RWPE1 (cell line): ENCODE measurements at regions not wholly inside any gene's neighbourhood (a gene's known extent, or its start where the extent isn't known, plus 50 kb on each side); places are given as distances from the start of the nearest gene placed in this dataset.

Source experiments
- CTCF ChIA-PET: fragments of 350-600 bp; sonication (Branson Sonifier 250); formaldehyde crosslinking; extraction: SDS; loops from one replicate; lab custom pipeline; 2021; lab: Yijun Ruan, JAX
- POLR2A ChIA-PET: fragments of 400-600 bp; formaldehyde crosslinking; extraction: SDS; loops from one replicate; lab custom pipeline; 2020; ENCODE audit warnings: antibody characterized with exemption; ENCODE audit not compliant: low non-redundant PET; lab: Yijun Ruan, JAX
- DNase-seq: peaks from one replicate; pipeline ENCODE4 v3.0.0; 2012; ENCODE audit warnings: low spot score
- H3K27ac ChIP-seq: fragments of 450-650 bp; 2 replicates; pipeline ENCODE4 v1.5.1; 2017
- CTCF ChIP-seq: fragments of 450-650 bp; conservative IDR thresholded peaks from 2 replicates; pipeline ENCODE4 v1.5.1; 2017; ENCODE audit warnings: low read depth, mild to moderate bottlenecking

GRCh38 chr11:37916331-37916730, 1318.3 kb upstream of the RAG2 start:
- no peak for TF ChIP-seq CTCF
- CTCF ChIA-PET = no interaction called here
- POLR2A ChIA-PET = no interaction called here
- no peak overlapping the region for H3K27ac ChIP-seq
- DNase-seq = no peak

GRCh38 chr11:37914859-37915258, 1316.8 kb upstream of the RAG2 start:
- ChIA-PET CTCF (no interaction called here), POLR2A (no interaction called here)
- H3K27ac ChIP-seq = no peak overlapping the region
- no peak for DNase-seq
- no peak for TF ChIP-seq CTCF

- no peak for DNase-seq
- ChIA-PET CTCF (no interaction called here), POLR2A (no interaction called here)
- no peak overlapping the region for H3K27ac ChIP-seq
- no peak for TF ChIP-seq CTCF
Observed at GRCh38 chr11:37908219-37908548, 1310.1 kb upstream of the RAG2 start.

- no peak for TF ChIP-seq CTCF
- ChIA-PET POLR2A (no interaction called here), CTCF (no interaction called here)
- no peak for DNase-seq
- H3K27ac ChIP-seq = no peak overlapping the region
Observed at GRCh38 chr11:37907436-37908218, 1309.6 kb upstream of the RAG2 start.

GRCh38 chr11:37905707-37906417, 1307.8 kb upstream of the RAG2 start:
- ChIA-PET POLR2A (no interaction called here), CTCF (no interaction called here)
- peak overlapping the region; percentile 60 for H3K27ac ChIP-seq
- no peak for TF ChIP-seq CTCF
- peak; percentile 26 for DNase-seq

GRCh38 chr11:37896016-37896415, 1298.0 kb upstream of the RAG2 start:
- CTCF ChIA-PET = no interaction called here
- POLR2A ChIA-PET = no interaction called here
- H3K27ac ChIP-seq = no peak overlapping the region
- DNase-seq = no peak
- TF ChIP-seq CTCF = no peak
